Mesenchymal stem cell (in vitro differentiated cells and primary cell): ENCODE measurements at regions not wholly inside any gene's neighbourhood (a gene's known extent, or its start where the extent isn't known, plus 50 kb on each side); places are given as distances from the start of the nearest gene placed in this dataset.

Experiments used
- DNase-seq: peaks from one replicate; pipeline ENCODE4 v3.0.0-alpha.2; 2013
- H2AFZ ChIP-seq: one replicate; pipeline ENCODE4 v1.6.1; 2013; ENCODE audit warnings: low read depth, mild to moderate bottlenecking, control low read depth, inconsistent platforms, low read length, moderate library complexity
- H2AK5ac ChIP-seq: 2 replicates; pipeline ENCODE4 v1.6.1; 2013; ENCODE audit warnings: low read length, moderate library complexity, mild to moderate bottlenecking, inconsistent platforms; ENCODE audit not compliant: severe bottlenecking
- H2BK120ac ChIP-seq: one replicate; pipeline ENCODE4 v1.6.1; 2013; ENCODE audit warnings: low read depth, mild to moderate bottlenecking, inconsistent platforms, low read length, moderate library complexity
- H2BK12ac ChIP-seq, 2 experiments: one replicate each; pipeline ENCODE4 v1.6.1; 2013; ENCODE audit warnings: inconsistent platforms in 2 of 2, low read length in 2 of 2, mild to moderate bottlenecking in 2 of 2, moderate library complexity in 2 of 2, control low read depth in 1 of 2
- H2BK15ac ChIP-seq: one replicate; pipeline ENCODE4 v1.6.1; 2013; ENCODE audit warnings: mild to moderate bottlenecking, low read depth, inconsistent platforms; ENCODE audit not compliant: poor library complexity, severe bottlenecking
- H2BK5ac ChIP-seq: 2 replicates; pipeline ENCODE4 v1.6.1; 2013; ENCODE audit warnings: low read depth, mild to moderate bottlenecking, low read length, control low read depth, inconsistent platforms; ENCODE audit not compliant: poor library complexity, severe bottlenecking
- H3K14ac ChIP-seq, 2 experiments: one replicate each; pipeline ENCODE4 v1.6.1; 2013; ENCODE audit warnings: inconsistent platforms in 2 of 2, low read length in 2 of 2, control low read depth in 1 of 2, mild to moderate bottlenecking in 1 of 2, moderate library complexity in 1 of 2
- H3K18ac ChIP-seq, 2 experiments: one replicate each; pipeline ENCODE4 v1.6.1; 2013; ENCODE audit warnings: inconsistent platforms in 2 of 2, low read length in 2 of 2, control low read depth in 1 of 2, low read depth in 1 of 2, mild to moderate bottlenecking in 1 of 2
- H3K23ac ChIP-seq, 2 experiments: one replicate each; pipeline ENCODE4 v1.6.1; 2013; ENCODE audit warnings: inconsistent platforms in 2 of 2, low read length in 2 of 2, mild to moderate bottlenecking in 2 of 2, moderate library complexity in 2 of 2, control low read depth in 1 of 2
- H3K27ac ChIP-seq: 2 replicates; pipeline ENCODE4 v1.5.1; 2013; ENCODE audit warnings: mild to moderate bottlenecking, moderate library complexity, low read length, control low read depth, inconsistent platforms; ENCODE audit not compliant: poor library complexity, severe bottlenecking
- H3K27me3 ChIP-seq, 2 experiments: 2 replicates each; pipeline versions ENCODE4 v1.6.1 to v1.7.0; 2013; ENCODE audit warnings: low read length in 2 of 2, mild to moderate bottlenecking in 2 of 2, moderate library complexity in 2 of 2, control low read depth in 1 of 2, inconsistent platforms in 1 of 2; ENCODE audit not compliant: control insufficient read depth in 1 of 2, insufficient read depth in 1 of 2
- H3K36me3 ChIP-seq, 2 experiments: 2 replicates each; pipeline versions ENCODE4 v1.6.1 to v1.7.0; 2013; ENCODE audit warnings: low read length in 2 of 2, control low read depth in 1 of 2, inconsistent platforms in 1 of 2, low read depth in 1 of 2, mild to moderate bottlenecking in 1 of 2; ENCODE audit not compliant: insufficient read depth in 2 of 2, control insufficient read depth in 1 of 2
- H3K4ac ChIP-seq, 2 experiments: one replicate each; pipeline ENCODE4 v1.6.1; 2013; ENCODE audit warnings: inconsistent platforms in 2 of 2, low read length in 2 of 2, mild to moderate bottlenecking in 2 of 2, moderate library complexity in 2 of 2, control low read depth in 1 of 2, low read depth in 1 of 2
- H3K4me1 ChIP-seq: 2 replicates; pipeline ENCODE4 v1.6.1; 2013; ENCODE audit warnings: low read depth, low read length, control low read depth; ENCODE audit not compliant: control insufficient read depth, insufficient read depth
- H3K4me2 ChIP-seq: 2 replicates; pipeline ENCODE4 v1.6.1; 2013; ENCODE audit warnings: low read length, mild to moderate bottlenecking, inconsistent platforms; ENCODE audit not compliant: poor library complexity, severe bottlenecking
- H3K4me3 ChIP-seq, 2 experiments: 2 replicates each; pipeline versions ENCODE4 v1.5.1 to v1.7.0; 2013; ENCODE audit warnings: low read length in 2 of 2, mild to moderate bottlenecking in 2 of 2, control low read depth in 1 of 2, low read depth in 1 of 2; ENCODE audit not compliant: insufficient read depth in 1 of 2
- H3K79me1 ChIP-seq: replicated peaks from 2 replicates; pipeline ENCODE4 v1.6.1; 2013; ENCODE audit warnings: mild to moderate bottlenecking, control low read depth, low read length, inconsistent platforms; ENCODE audit not compliant: poor library complexity, severe bottlenecking
- H3K9ac ChIP-seq: 2 replicates; pipeline ENCODE4 v1.7.0; 2013; ENCODE audit warnings: mild to moderate bottlenecking, low read length, moderate library complexity
- H3K9me3 ChIP-seq: 2 replicates; pipeline ENCODE4 v1.7.0; 2013; ENCODE audit warnings: mild to moderate bottlenecking, low read length; ENCODE audit not compliant: control insufficient read depth
- H4K8ac ChIP-seq: one replicate; pipeline ENCODE4 v1.6.1; 2013; ENCODE audit warnings: inconsistent platforms, mild to moderate bottlenecking, low read length, moderate library complexity
- H4K91ac ChIP-seq: one replicate; pipeline ENCODE4 v1.6.1; 2013; ENCODE audit warnings: mild to moderate bottlenecking, low read length, inconsistent platforms
- WGBS: methylation state at CpG from one replicate; pipeline ENCODE4 v1.1.7; 2013; ENCODE audit warnings: mixed read lengths; 5-methylcytosine and 5-hydroxymethylcytosine counted together

DNA sequence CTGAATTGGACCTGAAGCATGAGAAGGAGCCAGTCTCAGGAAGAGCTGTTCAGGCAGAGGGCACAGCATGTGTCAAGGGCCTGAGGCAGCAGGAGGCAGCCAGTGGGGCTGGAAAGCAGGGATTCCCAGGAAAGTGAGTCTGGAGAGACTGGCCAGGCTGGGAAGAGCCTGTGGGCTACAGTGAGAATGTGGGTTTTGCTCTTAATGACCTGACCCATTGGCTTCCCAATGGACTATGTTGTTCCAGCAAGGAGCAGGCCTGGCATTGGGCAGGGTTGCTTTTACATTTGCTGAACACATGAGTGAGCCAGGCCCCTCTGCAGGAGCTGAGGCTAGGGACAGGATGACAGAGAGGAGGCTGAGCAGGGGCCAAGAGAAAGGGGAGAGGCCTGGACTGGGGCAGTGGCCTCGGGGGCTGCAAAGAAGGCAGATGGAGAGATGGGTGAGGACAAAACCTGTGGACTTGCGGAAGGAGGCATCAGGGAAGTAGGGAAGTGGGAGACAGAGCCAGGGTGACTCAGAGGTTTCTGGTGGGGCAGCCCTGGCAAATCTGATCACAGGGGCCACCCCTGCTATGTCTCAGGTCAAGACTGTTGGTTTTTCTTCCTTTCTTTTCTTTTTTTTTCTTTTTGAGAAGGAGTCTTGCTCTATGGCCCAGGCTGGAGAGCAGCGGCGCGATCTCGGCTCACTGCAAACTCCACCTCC, 65.9 kb upstream of the NEK6 start:
- H3K23ac ChIP-seq, result no peak overlapping the region
- DNase-seq, result no peak
- no peak overlapping the region for H3K18ac ChIP-seq
- H2BK15ac ChIP-seq, result no peak overlapping the region
- no peak overlapping the region for H4K8ac ChIP-seq
- H2BK5ac ChIP-seq, result no peak overlapping the region
- H3K14ac ChIP-seq, result no peak overlapping the region
- H2BK12ac ChIP-seq, result no peak overlapping the region
- peaks cover 16% of the 10 kb centered on the region for H3K9me3 ChIP-seq
- H3K27me3 ChIP-seq, result peaks cover 18 to 19% of the 10 kb centered on the region in 2 experiments
- no peak overlapping the region for H3K27ac ChIP-seq
- no peaks in the 10 kb centered on the region for H3K4me1 ChIP-seq
- peak overlapping the region in 1 of 2 experiments; percentile 22 for H3K4me3 ChIP-seq
- H3K79me1 ChIP-seq, result no peaks in the 10 kb centered on the region
- H4K91ac ChIP-seq, result no peak overlapping the region
- 87% methylated on average over 6 of the region's 6 CpGs for WGBS
- no peak overlapping the region for H2BK120ac ChIP-seq
- H2AFZ ChIP-seq, result no peak overlapping the region
- no peak overlapping the region for H3K9ac ChIP-seq
- peaks cover 0 to 2% of the 10 kb centered on the region in 2 experiments for H3K36me3 ChIP-seq
- H3K4ac ChIP-seq, result no peak overlapping the region
- no peak overlapping the region for H3K4me2 ChIP-seq
- H2AK5ac ChIP-seq, result no peak overlapping the region

DNA sequence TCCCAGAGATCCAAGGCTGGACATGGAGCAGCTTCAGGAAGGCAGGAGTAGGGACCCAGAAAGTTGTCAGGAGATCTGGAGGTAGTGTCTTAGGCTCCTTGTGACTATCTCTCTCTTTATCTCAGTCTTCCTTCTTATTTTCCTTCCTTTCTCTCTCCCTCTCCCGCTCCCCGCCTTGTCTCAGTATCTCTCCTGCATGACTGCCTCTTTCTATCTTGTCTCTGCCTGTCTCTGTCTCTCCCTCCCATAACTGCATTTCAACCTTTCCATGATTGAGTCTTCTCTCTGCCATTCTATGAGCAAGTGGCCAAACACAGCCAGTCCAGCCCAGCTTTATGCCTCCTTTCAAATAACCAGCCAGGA, 61.0 kb upstream of the NEK6 start:
- Histone ChIP-seq H3K4me1 (no peaks in the 10 kb centered on the region), H4K8ac (no peak overlapping the region), H2BK15ac (no peak overlapping the region), H2BK120ac (no peak overlapping the region), H3K9me3 (peaks cover 17% of the 10 kb centered on the region), H3K79me1 (no peaks in the 10 kb centered on the region), H3K23ac (no peak overlapping the region), H2AK5ac (no peak overlapping the region), H2AFZ (no peak overlapping the region), H3K27me3 (peaks cover 14 to 20% of the 10 kb centered on the region in 2 experiments), H3K14ac (no peak overlapping the region), H3K27ac (no peak overlapping the region), H2BK5ac (no peak overlapping the region), H3K4me2 (no peak overlapping the region), H3K4ac (no peak overlapping the region), H3K9ac (no peak overlapping the region), H3K18ac (no peak overlapping the region), H3K36me3 (peaks cover 0 to 2% of the 10 kb centered on the region in 2 experiments), H3K4me3 (no peak overlapping the region), H2BK12ac (no peak overlapping the region), H4K91ac (no peak overlapping the region)
- DNase-seq, result no peak
- 93% methylated on average over 2 of the region's 2 CpGs for WGBS

DNA sequence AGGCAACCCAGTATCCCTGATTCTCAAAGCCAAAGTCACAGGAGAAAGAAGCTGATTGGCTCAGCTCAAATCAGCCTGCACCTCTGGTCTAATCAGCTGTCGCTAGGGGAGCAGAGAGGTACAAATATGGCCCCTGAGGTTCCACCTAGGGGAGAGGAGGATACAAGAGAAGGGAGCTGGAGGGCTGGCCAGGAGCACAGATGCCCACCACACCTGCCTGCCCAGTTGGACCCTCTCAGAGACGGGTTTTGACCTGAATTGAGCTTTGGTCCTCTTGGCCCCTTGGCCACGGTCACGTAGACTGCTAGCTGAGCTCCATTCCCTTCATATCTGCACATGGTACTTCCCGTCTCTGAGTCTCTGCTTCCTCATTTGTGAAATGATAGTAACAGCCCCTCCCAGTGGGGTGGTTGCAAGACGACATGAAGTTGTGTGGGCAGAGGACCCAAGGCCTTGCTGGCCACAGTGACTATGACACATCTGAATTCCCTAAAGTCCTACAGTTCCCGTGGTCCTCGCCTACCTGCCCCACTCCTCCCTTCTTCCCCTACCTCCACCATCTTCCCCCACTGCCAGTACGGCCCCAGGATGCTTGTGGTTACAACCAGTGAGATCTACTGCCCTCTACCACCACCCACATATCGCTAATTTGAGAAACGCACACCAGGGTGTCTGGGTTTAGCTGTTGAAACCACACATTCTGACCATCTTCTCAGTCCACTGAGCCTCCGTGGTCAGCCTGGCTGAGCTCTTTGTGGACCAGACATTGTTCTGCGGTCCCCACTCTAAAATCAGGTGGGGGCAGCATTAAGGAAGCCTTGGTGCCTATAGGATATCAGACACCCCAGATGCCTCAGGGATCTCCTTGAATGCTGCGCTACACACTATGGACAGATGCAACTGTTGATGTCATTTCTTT, 60.3 kb upstream of the NEK6 start:
- H3K4ac ChIP-seq, result no peak overlapping the region
- H3K9ac ChIP-seq, result no peak overlapping the region
- H3K18ac ChIP-seq, result peak overlapping the region in 1 of 2 experiments; percentile 14
- H3K4me1 ChIP-seq, result no peaks in the 10 kb centered on the region
- H4K91ac ChIP-seq, result no peak overlapping the region
- H2BK5ac ChIP-seq, result no peak overlapping the region
- H3K4me2 ChIP-seq, result no peak overlapping the region
- peaks cover 11 to 20% of the 10 kb centered on the region in 2 experiments for H3K27me3 ChIP-seq
- peak overlapping the region in 1 of 2 experiments; percentile 26 for H3K14ac ChIP-seq
- H3K23ac ChIP-seq, result no peak overlapping the region
- DNase-seq, result no peak
- 88% methylated on average over 14 of the region's 14 CpGs for WGBS
- no peak overlapping the region for H2BK15ac ChIP-seq
- no peak overlapping the region for H2BK12ac ChIP-seq
- no peak overlapping the region for H2AFZ ChIP-seq
- no peaks in the 10 kb centered on the region for H3K36me3 ChIP-seq
- no peak overlapping the region for H3K4me3 ChIP-seq
- no peak overlapping the region for H4K8ac ChIP-seq
- no peak overlapping the region for H3K27ac ChIP-seq
- no peaks in the 10 kb centered on the region for H3K79me1 ChIP-seq
- H2BK120ac ChIP-seq, result no peak overlapping the region
- no peak overlapping the region for H2AK5ac ChIP-seq
- peaks cover 17% of the 10 kb centered on the region for H3K9me3 ChIP-seq

DNA sequence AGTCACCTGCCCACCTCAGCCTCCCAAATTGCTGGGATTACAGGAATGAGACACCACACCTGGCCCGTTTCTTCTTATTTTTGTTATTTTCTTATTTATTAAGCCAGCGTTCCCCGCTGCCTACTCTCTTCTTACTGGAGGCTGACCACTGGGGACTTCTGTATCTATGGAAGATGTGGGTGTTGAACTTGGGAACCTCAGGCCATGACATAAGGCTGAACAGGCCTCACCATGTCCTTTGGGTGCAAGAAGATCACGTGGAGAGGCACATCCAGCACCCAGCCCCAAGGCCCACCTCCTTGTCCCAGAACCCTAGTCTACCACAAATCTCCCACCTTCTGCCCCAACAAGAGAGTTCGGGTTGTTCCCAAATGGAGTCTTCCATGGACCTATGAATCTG, 59.4 kb upstream of the NEK6 start:
- Histone ChIP-seq H3K9ac (no peak overlapping the region), H2AK5ac (no peak overlapping the region), H3K27me3 (peaks cover 11 to 20% of the 10 kb centered on the region in 2 experiments), H2BK15ac (no peak overlapping the region), H3K4me1 (no peaks in the 10 kb centered on the region), H3K27ac (no peak overlapping the region), H2BK5ac (no peak overlapping the region), H3K36me3 (no peaks in the 10 kb centered on the region), H4K8ac (no peak overlapping the region), H3K14ac (no peak overlapping the region), H4K91ac (no peak overlapping the region), H2AFZ (no peak overlapping the region), H3K4ac (no peak overlapping the region), H3K18ac (no peak overlapping the region), H3K4me3 (no peak overlapping the region), H3K79me1 (no peaks in the 10 kb centered on the region), H3K4me2 (no peak overlapping the region), H2BK120ac (no peak overlapping the region), H3K9me3 (peaks cover 17% of the 10 kb centered on the region), H3K23ac (no peak overlapping the region), H2BK12ac (no peak overlapping the region)
- WGBS, result 85% methylated on average over 4 of the region's 5 CpGs
- no peak for DNase-seq
